GM23338 (cell line): ENCODE measurements at regions not wholly inside any gene's neighbourhood (a gene's known extent, or its start where the extent isn't known, plus 50 kb on each side); places are given as distances from the start of the nearest gene placed in this dataset.

Source experiments
- ATAC-seq: fragments of 200-7000 bp; cut with Tn5 transposase; 3 replicates; pipeline ENCODE4 v1.9.1; 2020
- DNase-seq: peaks from one replicate; pipeline ENCODE4 v3.0.0-alpha.2; 2015; ENCODE audit warnings: low spot score
- H2AFZ ChIP-seq: fragments of 200-600 bp; sonication (generic); 2 replicates; pipeline ENCODE4 v1.8.0; 2016; ENCODE audit warnings: antibody characterized with exemption, mild to moderate bottlenecking, moderate library complexity
- H3F3A ChIP-seq: fragments of 200-600 bp; sonication (generic); replicated peaks from 2 replicates; pipeline ENCODE4 v1.8.0; 2017; ENCODE audit warnings: antibody characterized with exemption, mixed run types, low read depth
- H3K27ac ChIP-seq: fragments of 200-600 bp; sonication (generic); 2 replicates; pipeline ENCODE4 v1.6.1; 2016; ENCODE audit warnings: low read depth
- H3K27me3 ChIP-seq: fragments of 200-600 bp; sonication (generic); 2 replicates; pipeline ENCODE4 v1.8.0; 2016; ENCODE audit warnings: mild to moderate bottlenecking, mixed run types, moderate library complexity; ENCODE audit not compliant: insufficient read depth
- H3K36me3 ChIP-seq: fragments of 200-600 bp; sonication (generic); 2 replicates; pipeline ENCODE4 v1.8.0; 2016; ENCODE audit warnings: mild to moderate bottlenecking; ENCODE audit not compliant: insufficient read depth
- H3K4me1 ChIP-seq: fragments of 200-600 bp; sonication (generic); 2 replicates; pipeline ENCODE4 v1.8.0; 2016; ENCODE audit warnings: mild to moderate bottlenecking, moderate library complexity; ENCODE audit not compliant: insufficient read depth
- H3K4me2 ChIP-seq: fragments of 200-600 bp; sonication (generic); 2 replicates; pipeline ENCODE4 v1.7.1; 2017; ENCODE audit warnings: mixed run types
- H3K4me3 ChIP-seq: fragments of 200-600 bp; sonication (generic); 2 replicates; pipeline ENCODE4 v1.6.1; 2016; ENCODE audit warnings: mixed run types
- H3K79me2 ChIP-seq: fragments of 200-600 bp; sonication (generic); replicated peaks from 2 replicates; pipeline ENCODE4 v1.8.0; 2017; ENCODE audit warnings: mild to moderate bottlenecking; ENCODE audit not compliant: insufficient read depth
- H3K9me2 ChIP-seq: fragments of 200-600 bp; sonication (generic); 2 replicates; pipeline ENCODE4 v1.8.0; 2017; ENCODE audit not compliant: insufficient read depth
- H4K20me1 ChIP-seq: fragments of 200-600 bp; sonication (generic); replicated peaks from 2 replicates; pipeline ENCODE4 v1.8.0; 2017; ENCODE audit warnings: mild to moderate bottlenecking; ENCODE audit not compliant: insufficient read depth
- H3K27ac Mint-ChIP-seq: 2 replicates; pipeline ENCODE4 v1.8.0; 2020; ENCODE audit warnings: inconsistent platforms, mild to moderate bottlenecking, moderate library complexity, mixed read lengths
- H3K27me3 Mint-ChIP-seq: 3 replicates; pipeline ENCODE4 v1.8.0; 2022; ENCODE audit warnings: low read depth, mild to moderate bottlenecking, moderate library complexity, mixed read lengths, inconsistent platforms; ENCODE audit not compliant: insufficient read depth, poor library complexity
- H3K36me3 Mint-ChIP-seq: 3 replicates; pipeline ENCODE4 v1.8.0; 2021; ENCODE audit warnings: low read depth, mild to moderate bottlenecking, inconsistent platforms, moderate library complexity, mixed read lengths
- H3K4me1 Mint-ChIP-seq: 3 replicates; pipeline ENCODE4 v1.8.0; 2020; ENCODE audit warnings: mild to moderate bottlenecking, inconsistent platforms, mixed read lengths
- H3K4me3 Mint-ChIP-seq: 3 replicates; pipeline ENCODE4 v1.8.0; 2021; ENCODE audit warnings: moderate library complexity, mild to moderate bottlenecking, inconsistent platforms, mixed read lengths
- H3K9me3 Mint-ChIP-seq: 3 replicates; pipeline ENCODE4 v1.8.0; 2020; ENCODE audit warnings: moderate library complexity, mild to moderate bottlenecking, inconsistent platforms, mixed read lengths
- EZH2 ChIP-seq: fragments of 200-600 bp; sonication (generic); IDR thresholded peaks from one replicate; pipeline ENCODE4 v1.8.0; 2017; ENCODE audit warnings: antibody characterized with exemption, mild to moderate bottlenecking, low read depth; ENCODE audit not compliant: unreplicated experiment
- JUNB ChIP-seq: IDR thresholded peaks from one replicate; pipeline ENCODE4 v1.6.1; 2016; ENCODE audit warnings: antibody characterized with exemption; ENCODE audit not compliant: unreplicated experiment
- NANOG ChIP-seq: IDR thresholded peaks from 2 replicates; pipeline ENCODE4 v1.6.1; 2016; ENCODE audit warnings: antibody characterized with exemption, borderline replicate concordance
- STAT1 ChIP-seq: IDR thresholded peaks from one replicate; pipeline ENCODE4 v1.6.1; 2016; ENCODE audit warnings: antibody characterized with exemption; ENCODE audit not compliant: unreplicated experiment
- ZNF462 ChIP-seq: fragments of 250-450 bp; sonication (Bioruptor Pico); IDR thresholded peaks from 2 replicates; pipeline ENCODE4 v1.5.0; 2020; ENCODE audit warnings: mild to moderate bottlenecking, moderate library complexity
- TF ChIP-seq, protein P1 (sequence below): IDR thresholded peaks from 2 replicates; pipeline ENCODE4 v1.6.1; 2016; ENCODE audit warnings: antibody characterized with exemption
- TF ChIP-seq, protein P2 (sequence below), 2 experiments: fragments of 200-600 bp in 1 of 2; sonication (generic) in 1 of 2; conservative IDR thresholded peaks; 2 replicates each; pipeline versions ENCODE4 v1.5.1 to v1.6.1; 2016 to 2017; ENCODE audit warnings: antibody characterized with exemption in 2 of 2, low read depth in 2 of 2, mild to moderate bottlenecking in 2 of 2, moderate library complexity in 1 of 2

- TF ChIP-seq ZNF462 (CRISPR knock-in tag) (no peak), EZH2 (no peak), STAT1 (no peak)
- TF ChIP-seq, protein P1, sequence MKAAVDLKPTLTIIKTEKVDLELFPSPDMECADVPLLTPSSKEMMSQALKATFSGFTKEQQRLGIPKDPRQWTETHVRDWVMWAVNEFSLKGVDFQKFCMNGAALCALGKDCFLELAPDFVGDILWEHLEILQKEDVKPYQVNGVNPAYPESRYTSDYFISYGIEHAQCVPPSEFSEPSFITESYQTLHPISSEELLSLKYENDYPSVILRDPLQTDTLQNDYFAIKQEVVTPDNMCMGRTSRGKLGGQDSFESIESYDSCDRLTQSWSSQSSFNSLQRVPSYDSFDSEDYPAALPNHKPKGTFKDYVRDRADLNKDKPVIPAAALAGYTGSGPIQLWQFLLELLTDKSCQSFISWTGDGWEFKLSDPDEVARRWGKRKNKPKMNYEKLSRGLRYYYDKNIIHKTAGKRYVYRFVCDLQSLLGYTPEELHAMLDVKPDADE: no peak
- TF ChIP-seq, protein P2, sequence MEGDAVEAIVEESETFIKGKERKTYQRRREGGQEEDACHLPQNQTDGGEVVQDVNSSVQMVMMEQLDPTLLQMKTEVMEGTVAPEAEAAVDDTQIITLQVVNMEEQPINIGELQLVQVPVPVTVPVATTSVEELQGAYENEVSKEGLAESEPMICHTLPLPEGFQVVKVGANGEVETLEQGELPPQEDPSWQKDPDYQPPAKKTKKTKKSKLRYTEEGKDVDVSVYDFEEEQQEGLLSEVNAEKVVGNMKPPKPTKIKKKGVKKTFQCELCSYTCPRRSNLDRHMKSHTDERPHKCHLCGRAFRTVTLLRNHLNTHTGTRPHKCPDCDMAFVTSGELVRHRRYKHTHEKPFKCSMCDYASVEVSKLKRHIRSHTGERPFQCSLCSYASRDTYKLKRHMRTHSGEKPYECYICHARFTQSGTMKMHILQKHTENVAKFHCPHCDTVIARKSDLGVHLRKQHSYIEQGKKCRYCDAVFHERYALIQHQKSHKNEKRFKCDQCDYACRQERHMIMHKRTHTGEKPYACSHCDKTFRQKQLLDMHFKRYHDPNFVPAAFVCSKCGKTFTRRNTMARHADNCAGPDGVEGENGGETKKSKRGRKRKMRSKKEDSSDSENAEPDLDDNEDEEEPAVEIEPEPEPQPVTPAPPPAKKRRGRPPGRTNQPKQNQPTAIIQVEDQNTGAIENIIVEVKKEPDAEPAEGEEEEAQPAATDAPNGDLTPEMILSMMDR (conservative IDR thresholded peaks at IDR 0.05; ENCODE audit: low read depth in 2 of 2): no peak
Observed at GRCh38 chrX:16014171-16014570, 109.2 kb upstream of the GRPR start (continued).

DNA sequence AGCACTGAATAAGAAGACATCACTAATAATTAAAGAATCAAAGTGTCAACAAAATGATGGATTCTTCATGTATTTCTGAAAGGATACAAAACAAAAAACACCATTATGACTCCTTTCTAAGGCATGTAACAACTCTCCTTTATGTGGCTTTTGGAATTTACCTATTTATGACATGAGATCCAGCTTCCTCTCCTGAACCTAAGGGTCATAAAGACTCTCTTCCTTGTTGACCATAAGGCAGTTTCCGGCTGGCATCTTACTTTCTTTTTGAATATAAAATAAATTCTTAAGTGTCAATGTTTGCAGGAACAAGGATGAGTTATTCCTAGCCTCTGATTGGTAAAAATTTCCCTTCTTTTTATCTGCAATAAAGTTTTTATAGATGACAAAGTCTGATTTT lies 111.1 kb upstream of the GRPR start:
- no peaks in the 10 kb centered on the region for H3K27me3 Mint-ChIP-seq
- no peaks in the 10 kb centered on the region; the same call in 2 of the 3 replicates for H3K9me3 Mint-ChIP-seq
- no peak overlapping the region for H2AFZ ChIP-seq
- H3K4me1 ChIP-seq: no peaks in the 10 kb centered on the region
- ATAC-seq: no peak
- H3K27ac Mint-ChIP-seq: no peak overlapping the region
- H3K4me3 ChIP-seq: no peak overlapping the region
- H3K79me2 ChIP-seq: no peaks in the 10 kb centered on the region
- no peaks in the 10 kb centered on the region for H3K36me3 Mint-ChIP-seq
- no peaks in the 10 kb centered on the region for H3K9me2 ChIP-seq
- no peak overlapping the region for H3K4me2 ChIP-seq
- H3K4me1 Mint-ChIP-seq: peaks cover 7% of the 10 kb centered on the region; the same call in 1 of the 3 replicates
- H3K36me3 ChIP-seq: no peaks in the 10 kb centered on the region
- H3K4me3 Mint-ChIP-seq: no peak overlapping the region
- H3F3A ChIP-seq: no peaks in the 10 kb centered on the region
- H4K20me1 ChIP-seq: no peaks in the 10 kb centered on the region
- no peaks in the 10 kb centered on the region for H3K27me3 ChIP-seq
- DNase-seq: no peak
- H3K27ac ChIP-seq: no peak overlapping the region
- TF ChIP-seq NANOG (no peak), ZNF462 (CRISPR knock-in tag) (no peak), JUNB (no peak)
